ENCODE measurements at regions not wholly inside any gene's neighbourhood (a gene's known extent, or its start where the extent isn't known, plus 50 kb on each side); places are given as distances from the start of the nearest gene placed in this dataset.

- TF ChIP-seq EZH2 (conservative IDR thresholded peaks at IDR 0.05; ENCODE audit: low read depth, low read length) (no peak), PRDM4 (CRISPR knock-in tag; IDR thresholded peaks at IDR 0.05; ENCODE audit: borderline replicate concordance) (no peak), ZNF501 (CRISPR knock-in tag; IDR thresholded peaks at IDR 0.05) (no peak), ZNF414 (CRISPR knock-in tag; IDR thresholded peaks at IDR 0.05) (no peak), TOPORS (CRISPR knock-in tag; IDR thresholded peaks at IDR 0.05) (no peak)
Measured at GRCh38 chr3:177692304-177692975, 495.2 kb upstream of the TBL1XR1 start.
